HepG2 (cell line): ENCODE measurements at regions not wholly inside any gene's neighbourhood (a gene's known extent, or its start where the extent isn't known, plus 50 kb on each side); places are given as distances from the start of the nearest gene placed in this dataset.

Experiments used
- AGO1 ChIP-seq: fragments of 200-400 bp; formaldehyde crosslinking; IDR thresholded peaks from 2 replicates; pipeline ENCODE4 v1.6.1; 2017; ENCODE audit warnings: mild to moderate bottlenecking, low read depth, low read length, moderate library complexity; ENCODE audit not compliant: poor library complexity, severe bottlenecking
- ARHGAP35 ChIP-seq: sonication (generic); formaldehyde crosslinking; IDR thresholded peaks from 2 replicates; pipeline ENCODE4 v1.9.0; 2022; ENCODE audit warnings: mild to moderate bottlenecking, inconsistent platforms, moderate library complexity, missing genetic modification reagents, borderline replicate concordance
- HCFC1 ChIP-seq: fragments of 150-350 bp; IDR thresholded peaks from 2 replicates; pipeline ENCODE4 v1.6.1; 2014; ENCODE audit warnings: low read depth, low read length
- HNRNPLL ChIP-seq: fragments of 200-400 bp; formaldehyde crosslinking; IDR thresholded peaks from 2 replicates; pipeline ENCODE4 v1.6.1; 2017; ENCODE audit warnings: mild to moderate bottlenecking, low read depth, low read length; ENCODE audit not compliant: poor library complexity, severe bottlenecking
- KLF15 ChIP-seq: sonication (generic); formaldehyde crosslinking; IDR thresholded peaks from 2 replicates; pipeline ENCODE4 v1.8.1; 2023; ENCODE audit warnings: borderline replicate concordance, mild to moderate bottlenecking, inconsistent platforms, missing genetic modification reagents, mixed read lengths
- MTF2 ChIP-seq: sonication (generic); formaldehyde crosslinking; IDR thresholded peaks from 2 replicates; pipeline ENCODE4 v1.5.0; 2020; ENCODE audit warnings: missing genetic modification reagents, borderline replicate concordance
- PLRG1 ChIP-seq: fragments of 450-650 bp; conservative IDR thresholded peaks from 2 replicates; pipeline ENCODE4 v1.6.1; 2016
- ZBTB42 ChIP-seq: sonication (generic); formaldehyde crosslinking; IDR thresholded peaks from 2 replicates; pipeline ENCODE4 v1.5.0; 2020; ENCODE audit warnings: mild to moderate bottlenecking, missing genetic modification reagents
- ZKSCAN8 ChIP-seq: IDR thresholded peaks from 2 replicates; pipeline ENCODE4 v1.6.1; 2016; ENCODE audit warnings: borderline replicate concordance, missing genetic modification reagents, missing compliant biosample characterization
- ZNF101 ChIP-seq: sonication (generic); formaldehyde crosslinking; IDR thresholded peaks from 2 replicates; pipeline ENCODE4 v1.4.0; 2020; ENCODE audit warnings: mild to moderate bottlenecking, low read depth, missing genetic modification reagents, borderline replicate concordance
- ZNF225 ChIP-seq: sonication (generic); formaldehyde crosslinking; IDR thresholded peaks from 2 replicates; pipeline ENCODE4 v1.4.0; 2020; ENCODE audit warnings: mild to moderate bottlenecking, missing genetic modification reagents
- ZNF292 ChIP-seq: sonication (generic); formaldehyde crosslinking; IDR thresholded peaks from 2 replicates; pipeline ENCODE4 v1.8.1; 2022; ENCODE audit warnings: mild to moderate bottlenecking, low read depth, missing genetic modification reagents, borderline replicate concordance
- ZNF33B ChIP-seq: sonication (generic); formaldehyde crosslinking; IDR thresholded peaks from 2 replicates; pipeline ENCODE4 v1.5.1; 2020; ENCODE audit warnings: mild to moderate bottlenecking, missing genetic modification reagents
- ZNF44 ChIP-seq: sonication (generic); formaldehyde crosslinking; IDR thresholded peaks from 2 replicates; pipeline ENCODE4 v1.5.1; 2020; ENCODE audit warnings: mild to moderate bottlenecking, missing genetic modification reagents
- ZNF546 ChIP-seq: sonication (generic); formaldehyde crosslinking; conservative IDR thresholded peaks from 2 replicates; pipeline ENCODE4 v1.8.1; 2023; ENCODE audit warnings: mild to moderate bottlenecking, missing genetic modification reagents
- ZNF772 ChIP-seq: sonication (generic); formaldehyde crosslinking; IDR thresholded peaks from 2 replicates; pipeline ENCODE4 v1.5.0; 2020; ENCODE audit warnings: mild to moderate bottlenecking, missing genetic modification reagents
- TF ChIP-seq, protein P1 (sequence below): sonication (generic); formaldehyde crosslinking; IDR thresholded peaks from 2 replicates; pipeline ENCODE4 v1.8.0; 2022; ENCODE audit warnings: missing genetic modification reagents, mild to moderate bottlenecking, borderline replicate concordance
- TF ChIP-seq, protein P2 (sequence below): IDR thresholded peaks from 2 replicates; pipeline ENCODE4 v1.6.1; 2018; ENCODE audit warnings: missing genetic modification reagents
- TF ChIP-seq, protein P3 (sequence below): IDR thresholded peaks from 2 replicates; pipeline ENCODE4 v1.6.1; 2016; ENCODE audit warnings: low read depth, borderline replicate concordance
- TF ChIP-seq, protein P4 (sequence below): sonication (generic); formaldehyde crosslinking; IDR thresholded peaks from 2 replicates; pipeline ENCODE4 v1.5.1; 2020; ENCODE audit warnings: missing genetic modification reagents, mild to moderate bottlenecking, borderline replicate concordance
- TF ChIP-seq, protein P5 (sequence below): sonication (generic); formaldehyde crosslinking; IDR thresholded peaks from 2 replicates; pipeline ENCODE4 v1.4.0; 2020; ENCODE audit warnings: mild to moderate bottlenecking, missing genetic modification reagents, borderline replicate concordance

DNA sequence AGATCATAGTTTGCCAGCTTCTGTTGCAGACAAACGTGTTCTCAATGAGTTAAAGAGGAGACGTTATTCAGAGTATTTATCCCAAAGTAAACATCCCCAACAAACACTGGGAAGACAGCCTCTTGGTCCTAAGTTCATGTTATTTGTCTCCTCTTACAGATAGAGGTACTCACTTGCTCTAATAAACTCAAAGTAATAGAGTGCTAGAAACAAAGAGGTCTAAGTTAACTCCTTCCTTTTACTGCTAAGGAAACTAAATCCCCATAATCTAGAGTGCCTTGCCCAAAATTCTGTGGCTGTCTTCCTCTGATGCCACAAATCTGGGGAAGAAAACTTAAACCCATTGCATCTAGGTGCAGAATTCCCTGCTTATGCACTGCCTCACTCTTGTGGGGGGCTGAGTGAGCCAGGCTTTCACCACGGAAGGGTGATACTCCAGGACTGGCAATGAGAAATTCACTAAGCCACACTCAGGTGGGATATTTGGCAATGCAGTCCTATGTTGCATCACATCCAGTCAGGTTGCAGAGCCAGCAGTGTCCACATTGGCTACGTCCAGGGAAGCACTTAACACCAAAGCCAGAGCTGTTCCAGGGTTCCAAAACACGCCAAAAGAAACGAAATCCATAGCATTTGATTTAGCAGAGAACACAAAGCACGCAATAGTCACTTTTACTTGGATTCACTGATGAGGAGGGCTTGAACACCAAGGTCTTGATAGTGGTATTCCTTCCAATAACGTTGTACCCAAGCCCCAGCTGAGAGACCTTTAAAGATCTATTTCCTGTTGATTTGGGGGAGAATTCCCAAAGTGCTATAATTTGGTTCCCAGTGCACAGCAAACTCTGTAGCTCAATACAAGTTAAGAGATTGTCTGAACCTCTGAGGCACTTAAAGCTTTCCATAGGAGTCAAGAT, 81.0 kb upstream of the FOXQ1 start (continued):
- TF ChIP-seq PLRG1 (no peak), AGO1 (no peak), MTF2 (no peak; the same call in 1 of the 2 replicates), ZNF33B (CRISPR knock-in tag) (peak; percentile 67; the same call in 1 of the 2 replicates), ZNF101 (CRISPR knock-in tag) (no peak), ZNF225 (CRISPR knock-in tag) (no peak; the same call in 1 of the 2 replicates), HNRNPLL (no peak), ZNF546 (CRISPR knock-in tag) (no peak), KLF15 (peak; percentile 15; the same call in 1 of the 2 replicates), ZBTB42 (CRISPR knock-in tag) (0 out of 2 replicates have a peak, but pooled peaks have one; percentile 21), ARHGAP35 (CRISPR knock-in tag) (no peak), HCFC1 (no peak), ZNF772 (CRISPR knock-in tag) (no peak), ZKSCAN8 (CRISPR knock-in tag) (no peak; the same call in 1 of the 2 replicates), ZNF292 (CRISPR knock-in tag) (no peak), ZNF44 (no peak; the same call in none of the 2 replicates)
- TF ChIP-seq, protein P1, sequence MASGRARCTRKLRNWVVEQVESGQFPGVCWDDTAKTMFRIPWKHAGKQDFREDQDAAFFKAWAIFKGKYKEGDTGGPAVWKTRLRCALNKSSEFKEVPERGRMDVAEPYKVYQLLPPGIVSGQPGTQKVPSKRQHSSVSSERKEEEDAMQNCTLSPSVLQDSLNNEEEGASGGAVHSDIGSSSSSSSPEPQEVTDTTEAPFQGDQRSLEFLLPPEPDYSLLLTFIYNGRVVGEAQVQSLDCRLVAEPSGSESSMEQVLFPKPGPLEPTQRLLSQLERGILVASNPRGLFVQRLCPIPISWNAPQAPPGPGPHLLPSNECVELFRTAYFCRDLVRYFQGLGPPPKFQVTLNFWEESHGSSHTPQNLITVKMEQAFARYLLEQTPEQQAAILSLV: peak; percentile 53; the same call in 1 of the 2 replicates
- TF ChIP-seq, protein P2, sequence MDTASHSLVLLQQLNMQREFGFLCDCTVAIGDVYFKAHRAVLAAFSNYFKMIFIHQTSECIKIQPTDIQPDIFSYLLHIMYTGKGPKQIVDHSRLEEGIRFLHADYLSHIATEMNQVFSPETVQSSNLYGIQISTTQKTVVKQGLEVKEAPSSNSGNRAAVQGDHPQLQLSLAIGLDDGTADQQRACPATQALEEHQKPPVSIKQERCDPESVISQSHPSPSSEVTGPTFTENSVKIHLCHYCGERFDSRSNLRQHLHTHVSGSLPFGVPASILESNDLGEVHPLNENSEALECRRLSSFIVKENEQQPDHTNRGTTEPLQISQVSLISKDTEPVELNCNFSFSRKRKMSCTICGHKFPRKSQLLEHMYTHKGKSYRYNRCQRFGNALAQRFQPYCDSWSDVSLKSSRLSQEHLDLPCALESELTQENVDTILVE (CRISPR knock-in tag): peak; percentile 22; the same call in 1 of the 2 replicates
- TF ChIP-seq, protein P3, sequence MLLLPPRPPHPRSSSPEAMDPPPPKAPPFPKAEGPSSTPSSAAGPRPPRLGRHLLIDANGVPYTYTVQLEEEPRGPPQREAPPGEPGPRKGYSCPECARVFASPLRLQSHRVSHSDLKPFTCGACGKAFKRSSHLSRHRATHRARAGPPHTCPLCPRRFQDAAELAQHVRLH (CRISPR knock-in tag): peak; percentile 61
- TF ChIP-seq, protein P4, sequence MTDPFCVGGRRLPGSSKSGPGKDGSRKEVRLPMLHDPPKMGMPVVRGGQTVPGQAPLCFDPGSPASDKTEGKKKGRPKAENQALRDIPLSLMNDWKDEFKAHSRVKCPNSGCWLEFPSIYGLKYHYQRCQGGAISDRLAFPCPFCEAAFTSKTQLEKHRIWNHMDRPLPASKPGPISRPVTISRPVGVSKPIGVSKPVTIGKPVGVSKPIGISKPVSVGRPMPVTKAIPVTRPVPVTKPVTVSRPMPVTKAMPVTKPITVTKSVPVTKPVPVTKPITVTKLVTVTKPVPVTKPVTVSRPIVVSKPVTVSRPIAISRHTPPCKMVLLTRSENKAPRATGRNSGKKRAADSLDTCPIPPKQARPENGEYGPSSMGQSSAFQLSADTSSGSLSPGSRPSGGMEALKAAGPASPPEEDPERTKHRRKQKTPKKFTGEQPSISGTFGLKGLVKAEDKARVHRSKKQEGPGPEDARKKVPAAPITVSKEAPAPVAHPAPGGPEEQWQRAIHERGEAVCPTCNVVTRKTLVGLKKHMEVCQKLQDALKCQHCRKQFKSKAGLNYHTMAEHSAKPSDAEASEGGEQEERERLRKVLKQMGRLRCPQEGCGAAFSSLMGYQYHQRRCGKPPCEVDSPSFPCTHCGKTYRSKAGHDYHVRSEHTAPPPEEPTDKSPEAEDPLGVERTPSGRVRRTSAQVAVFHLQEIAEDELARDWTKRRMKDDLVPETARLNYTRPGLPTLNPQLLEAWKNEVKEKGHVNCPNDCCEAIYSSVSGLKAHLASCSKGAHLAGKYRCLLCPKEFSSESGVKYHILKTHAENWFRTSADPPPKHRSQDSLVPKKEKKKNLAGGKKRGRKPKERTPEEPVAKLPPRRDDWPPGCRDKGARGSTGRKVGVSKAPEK (CRISPR knock-in tag): no peak
- TF ChIP-seq, protein P5, sequence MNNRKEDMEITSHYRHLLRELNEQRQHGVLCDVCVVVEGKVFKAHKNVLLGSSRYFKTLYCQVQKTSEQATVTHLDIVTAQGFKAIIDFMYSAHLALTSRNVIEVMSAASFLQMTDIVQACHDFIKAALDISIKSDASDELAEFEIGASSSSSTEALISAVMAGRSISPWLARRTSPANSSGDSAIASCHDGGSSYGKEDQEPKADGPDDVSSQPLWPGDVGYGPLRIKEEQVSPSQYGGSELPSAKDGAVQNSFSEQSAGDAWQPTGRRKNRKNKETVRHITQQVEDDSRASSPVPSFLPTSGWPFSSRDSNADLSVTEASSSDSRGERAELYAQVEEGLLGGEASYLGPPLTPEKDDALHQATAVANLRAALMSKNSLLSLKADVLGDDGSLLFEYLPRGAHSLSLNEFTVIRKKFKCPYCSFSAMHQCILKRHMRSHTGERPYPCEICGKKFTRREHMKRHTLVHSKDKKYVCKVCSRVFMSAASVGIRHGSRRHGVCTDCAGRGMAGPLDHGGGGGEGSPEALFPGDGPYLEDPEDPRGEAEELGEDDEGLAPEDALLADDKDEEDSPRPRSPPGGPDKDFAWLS (CRISPR knock-in tag): no peak
